GM12891 (cell line): ENCODE measurements at regions not wholly inside any gene's neighbourhood (a gene's known extent, or its start where the extent isn't known, plus 50 kb on each side); places are given as distances from the start of the nearest gene placed in this dataset.

Source experiments
- DNase-seq: peaks from one replicate; pipeline ENCODE4 v3.0.0; 2011; ENCODE audit warnings: low spot score; ENCODE audit not compliant: insufficient read length
- FAIRE-seq: peaks from 2 replicates; lab custom pipeline; 2011; peaks lifted over from hg19 to GRCh38; lab: Jason Lieb, UNC
- PAX5 ChIP-seq: IDR thresholded peaks from 2 replicates; pipeline ENCODE4 v1.6.1; 2011; ENCODE audit warnings: low read length, moderate library complexity, mild to moderate bottlenecking; ENCODE audit not compliant: insufficient read depth, severe bottlenecking
- POLR2A ChIP-seq: IDR thresholded peaks from 2 replicates; pipeline ENCODE4 v1.6.1; 2011; ENCODE audit warnings: low read depth, low read length, control low read depth
- POLR2AphosphoS5 ChIP-seq: IDR thresholded peaks from 2 replicates; pipeline ENCODE4 v1.6.1; 2011; ENCODE audit warnings: low read depth, low read length, control low read depth
- POU2F2 ChIP-seq: IDR thresholded peaks from 2 replicates; pipeline ENCODE4 v1.6.1; 2011; ENCODE audit warnings: low read depth, mild to moderate bottlenecking, control low read depth, low read length, moderate library complexity
- SPI1 ChIP-seq: IDR thresholded peaks from 2 replicates; pipeline ENCODE4 v1.6.1; 2011; ENCODE audit warnings: low read depth, low read length, control low read depth
- TAF1 ChIP-seq: IDR thresholded peaks from 2 replicates; pipeline ENCODE4 v1.6.1; 2011; ENCODE audit warnings: low read depth, low read length, control low read depth

- FAIRE-seq (no peak), DNase-seq (no peak)
- TF ChIP-seq PAX5 (no peak), POLR2A (no peak), TAF1 (no peak), SPI1 (no peak), POU2F2 (no peak), POLR2AphosphoS5 (no peak)
Observed at GRCh38 chr3:168998792-168999191, 664.7 kb downstream of the MECOM start.

DNA sequence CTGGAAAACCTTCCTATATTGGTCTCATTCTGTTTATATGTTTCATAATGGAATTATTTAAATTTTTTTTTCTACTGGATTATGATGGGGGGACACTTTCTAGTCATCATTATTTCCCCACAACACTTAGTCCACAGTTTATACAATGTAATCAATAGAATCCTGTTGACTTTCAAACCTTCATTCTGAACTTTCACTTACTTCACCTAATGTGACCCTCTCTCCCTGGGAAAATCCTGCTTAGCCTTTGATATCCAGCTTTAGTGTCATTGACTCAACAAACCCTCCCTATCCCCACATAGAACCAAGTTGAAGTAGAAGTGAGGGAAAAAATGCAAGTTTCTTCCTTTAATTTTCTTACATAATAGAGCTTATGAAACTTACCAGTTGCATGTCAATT lies 666.0 kb downstream of the MECOM start:
- DNase-seq: no peak
- TF ChIP-seq POLR2A: no peak
- no peak for TF ChIP-seq SPI1
- no peak for TF ChIP-seq TAF1
- no peak for TF ChIP-seq PAX5
- no peak for TF ChIP-seq POLR2AphosphoS5
- no peak for TF ChIP-seq POU2F2
- FAIRE-seq: no peak

DNA sequence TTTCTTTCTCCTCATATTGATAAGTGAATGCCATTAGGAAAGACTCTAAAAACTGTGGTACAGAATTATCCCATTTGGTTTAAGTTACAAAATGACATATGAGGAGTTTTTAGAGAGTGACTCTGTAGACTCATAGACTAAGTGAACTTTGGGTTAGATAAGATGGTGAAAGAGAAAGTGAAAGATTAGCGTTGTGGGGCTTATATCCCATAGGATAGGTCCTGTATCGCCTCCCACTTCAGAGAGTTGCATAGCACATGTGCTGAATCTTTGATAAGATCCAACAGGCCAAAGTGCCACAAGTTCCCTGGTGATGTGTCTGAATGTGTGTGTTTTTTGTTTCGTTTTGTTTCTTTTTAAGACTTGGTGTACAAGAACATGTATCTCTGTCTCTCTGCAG lies 666.9 kb downstream of the MECOM start:
- FAIRE-seq: no peak
- DNase-seq: no peak
- TF ChIP-seq POLR2AphosphoS5 (no peak), POU2F2 (no peak), POLR2A (no peak), TAF1 (no peak), SPI1 (no peak), PAX5 (no peak)

GRCh38 chr3:168995129-168995528 lies 668.4 kb downstream of the MECOM start:
- TF ChIP-seq POU2F2 (no peak), SPI1 (no peak), TAF1 (no peak), POLR2A (no peak), POLR2AphosphoS5 (no peak)
- no peak for FAIRE-seq
- DNase-seq: no peak

DNA sequence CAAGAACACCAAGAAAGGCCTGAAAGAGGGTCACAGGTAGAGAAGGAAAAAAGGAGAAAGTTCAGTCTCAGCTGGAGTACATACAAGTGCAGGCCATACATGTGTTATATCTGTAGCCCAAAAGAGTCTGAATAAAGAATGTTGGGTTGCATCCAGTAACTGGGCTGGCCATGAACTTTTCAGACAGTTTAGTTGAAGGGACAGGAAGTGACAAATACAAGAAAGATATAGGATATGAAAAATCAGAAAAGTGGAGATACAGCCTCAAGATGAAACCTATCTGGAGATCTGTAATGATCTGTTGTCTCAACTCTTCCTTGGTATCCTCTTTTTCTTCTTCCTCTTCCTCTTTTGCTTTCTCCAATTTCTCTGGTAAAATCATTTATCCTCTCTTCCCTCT lies 671.7 kb downstream of the MECOM start:
- TF ChIP-seq TAF1 (no peak), POLR2A (no peak), POU2F2 (no peak), PAX5 (no peak), POLR2AphosphoS5 (no peak)
- no peak for DNase-seq
- FAIRE-seq: no peak

DNA sequence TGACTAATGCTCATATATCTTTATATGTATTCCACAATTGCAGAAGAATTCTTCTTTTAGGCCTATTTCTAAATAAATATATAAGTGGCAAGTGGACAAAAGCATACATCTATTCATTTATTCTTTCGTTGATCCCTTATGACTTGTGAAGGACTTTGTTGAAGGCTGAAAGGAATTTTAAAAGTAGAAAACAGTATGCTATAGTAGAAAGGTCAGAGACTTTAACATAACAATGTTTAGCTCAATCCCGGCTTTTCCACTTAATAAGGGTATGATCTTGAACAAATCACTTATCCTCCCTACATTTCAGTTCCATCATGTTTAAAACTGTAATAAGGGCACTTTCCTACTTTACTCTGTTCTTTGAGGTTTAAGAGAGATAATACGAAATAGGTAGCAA lies 672.9 kb downstream of the MECOM start:
- FAIRE-seq (no peak), DNase-seq (no peak)
- TF ChIP-seq SPI1 (no peak), TAF1 (no peak), PAX5 (no peak), POLR2AphosphoS5 (no peak), POLR2A (no peak), POU2F2 (no peak)

DNA sequence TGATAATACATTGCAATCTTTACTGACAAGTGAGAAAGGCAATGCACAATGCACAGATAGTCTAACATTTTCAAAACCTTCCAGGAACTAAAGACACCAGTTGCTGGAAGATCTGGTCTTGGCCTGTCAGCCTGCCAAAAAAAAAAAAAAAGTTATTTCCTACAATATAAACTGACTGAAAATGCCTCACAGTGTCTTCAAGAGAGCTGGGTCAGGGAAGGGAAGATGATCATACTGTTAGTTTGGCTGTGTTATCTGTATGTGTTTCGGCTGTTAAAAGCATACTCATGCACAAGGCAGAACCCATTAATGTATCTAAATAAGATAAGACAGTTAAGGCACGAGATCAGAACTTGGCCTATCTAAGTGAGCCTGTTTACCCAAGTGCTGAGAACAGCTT lies 673.4 kb downstream of the MECOM start:
- FAIRE-seq (no peak), DNase-seq (no peak)
- TF ChIP-seq POLR2AphosphoS5 (no peak), POU2F2 (no peak), PAX5 (no peak), SPI1 (no peak), TAF1 (no peak), POLR2A (no peak)

DNA sequence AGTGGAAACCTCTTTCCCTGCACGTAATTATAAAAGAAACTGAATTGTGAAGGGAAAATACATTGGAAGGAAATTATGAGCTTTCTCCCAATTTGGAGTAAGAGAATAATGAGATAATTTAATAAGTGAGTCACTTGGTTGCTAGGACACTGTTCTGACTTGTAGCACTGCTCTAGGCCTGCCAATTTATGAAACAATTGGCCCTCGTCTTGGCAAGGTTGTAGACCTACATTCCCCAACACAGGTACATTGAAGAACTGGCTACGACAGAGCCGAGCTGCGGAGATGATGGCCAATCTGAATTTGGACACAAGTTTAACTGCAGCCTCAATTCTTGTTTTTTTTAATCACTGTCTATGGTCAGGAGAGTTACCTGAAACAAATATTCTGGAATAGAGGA lies 674.1 kb downstream of the MECOM start:
- no peak for TF ChIP-seq PAX5
- no peak for FAIRE-seq
- no peak for DNase-seq

DNA sequence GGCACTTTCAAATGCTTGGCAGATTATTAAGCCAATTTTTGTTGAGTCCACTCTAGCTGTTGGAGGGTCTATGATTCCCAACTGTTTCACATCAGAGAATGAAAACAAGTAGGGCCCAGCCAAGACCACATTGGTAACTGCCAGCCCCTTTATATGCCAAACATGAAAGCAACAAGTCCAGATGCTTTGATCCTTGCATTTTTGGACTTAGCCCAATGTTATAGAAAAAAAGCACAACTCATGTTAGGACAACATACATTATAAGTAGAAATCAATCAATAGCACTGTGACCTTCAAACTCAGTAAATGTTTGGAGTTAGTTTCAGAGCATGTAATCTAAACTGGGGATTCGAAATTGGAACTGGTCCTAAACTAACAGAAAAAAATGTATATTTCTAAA lies 674.7 kb downstream of the MECOM start:
- no peak for TF ChIP-seq POU2F2
- no peak for TF ChIP-seq POLR2AphosphoS5
- TF ChIP-seq TAF1: no peak
- no peak for TF ChIP-seq POLR2A
- no peak for TF ChIP-seq SPI1
- DNase-seq: no peak
- FAIRE-seq: no peak

DNA sequence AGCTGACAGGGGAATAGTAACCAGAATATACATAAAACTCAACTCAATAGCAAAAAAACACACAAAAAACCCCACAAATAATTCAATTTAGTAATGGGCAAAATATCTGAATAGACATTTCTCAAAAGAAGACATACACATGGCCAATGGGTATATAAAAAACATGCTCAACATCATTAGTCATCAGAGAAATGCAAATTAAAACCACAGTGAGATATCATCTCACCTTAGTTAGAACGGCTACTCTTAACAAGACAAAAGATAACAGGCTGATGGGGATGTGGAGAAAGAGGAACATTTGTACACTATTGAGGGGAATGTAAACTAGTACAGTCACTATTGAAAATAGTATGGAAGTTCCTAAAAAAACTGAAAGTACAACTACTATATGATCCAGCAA lies 678.6 kb downstream of the MECOM start:
- FAIRE-seq: no peak
- DNase-seq: no peak
- TF ChIP-seq TAF1 (no peak), POLR2A (no peak), PAX5 (no peak), SPI1 (no peak), POU2F2 (no peak), POLR2AphosphoS5 (no peak)

DNA sequence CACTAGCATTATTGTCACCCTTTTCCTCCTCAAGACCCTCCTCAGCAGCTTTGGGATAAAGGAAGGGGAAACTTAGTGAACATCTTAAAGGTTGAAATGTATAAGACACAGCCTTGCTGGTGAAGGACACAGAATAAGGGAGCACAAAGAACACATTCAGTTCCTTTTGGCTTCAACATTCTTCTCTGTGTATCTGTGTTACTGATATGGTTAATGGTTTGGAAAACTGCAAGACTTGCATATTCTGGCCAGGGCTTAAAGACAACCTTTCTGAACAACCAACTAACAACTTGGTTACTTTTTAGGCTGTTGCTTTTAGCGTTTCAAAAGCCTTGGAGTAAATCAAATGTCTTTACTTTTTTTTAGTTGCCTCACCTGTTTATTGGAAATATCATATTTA lies 680.5 kb downstream of the MECOM start:
- DNase-seq (no peak), FAIRE-seq (no peak)
- TF ChIP-seq PAX5: no peak
- no peak for TF ChIP-seq SPI1
- TF ChIP-seq TAF1: no peak
- no peak for TF ChIP-seq POLR2A
